GM23338 (cell line): ENCODE measurements at regions not wholly inside any gene's neighbourhood (a gene's known extent, or its start where the extent isn't known, plus 50 kb on each side); places are given as distances from the start of the nearest gene placed in this dataset.

Experiments
- ATAC-seq: fragments of 200-7000 bp; cut with Tn5 transposase; 3 replicates; pipeline ENCODE4 v1.9.1; 2020
- DNase-seq: peaks from one replicate; pipeline ENCODE4 v3.0.0-alpha.2; 2015; ENCODE audit warnings: low spot score
- H2AFZ ChIP-seq: fragments of 200-600 bp; sonication (generic); 2 replicates; pipeline ENCODE4 v1.8.0; 2016; ENCODE audit warnings: antibody characterized with exemption, mild to moderate bottlenecking, moderate library complexity
- H3F3A ChIP-seq: fragments of 200-600 bp; sonication (generic); replicated peaks from 2 replicates; pipeline ENCODE4 v1.8.0; 2017; ENCODE audit warnings: antibody characterized with exemption, mixed run types, low read depth
- H3K27ac ChIP-seq: fragments of 200-600 bp; sonication (generic); 2 replicates; pipeline ENCODE4 v1.6.1; 2016; ENCODE audit warnings: low read depth
- H3K27me3 ChIP-seq: fragments of 200-600 bp; sonication (generic); 2 replicates; pipeline ENCODE4 v1.8.0; 2016; ENCODE audit warnings: mild to moderate bottlenecking, mixed run types, moderate library complexity; ENCODE audit not compliant: insufficient read depth
- H3K36me3 ChIP-seq: fragments of 200-600 bp; sonication (generic); 2 replicates; pipeline ENCODE4 v1.8.0; 2016; ENCODE audit warnings: mild to moderate bottlenecking; ENCODE audit not compliant: insufficient read depth
- H3K4me1 ChIP-seq: fragments of 200-600 bp; sonication (generic); 2 replicates; pipeline ENCODE4 v1.8.0; 2016; ENCODE audit warnings: mild to moderate bottlenecking, moderate library complexity; ENCODE audit not compliant: insufficient read depth
- H3K4me2 ChIP-seq: fragments of 200-600 bp; sonication (generic); 2 replicates; pipeline ENCODE4 v1.7.1; 2017; ENCODE audit warnings: mixed run types
- H3K4me3 ChIP-seq: fragments of 200-600 bp; sonication (generic); 2 replicates; pipeline ENCODE4 v1.6.1; 2016; ENCODE audit warnings: mixed run types
- H3K79me2 ChIP-seq: fragments of 200-600 bp; sonication (generic); replicated peaks from 2 replicates; pipeline ENCODE4 v1.8.0; 2017; ENCODE audit warnings: mild to moderate bottlenecking; ENCODE audit not compliant: insufficient read depth
- H3K9me2 ChIP-seq: fragments of 200-600 bp; sonication (generic); 2 replicates; pipeline ENCODE4 v1.8.0; 2017; ENCODE audit not compliant: insufficient read depth
- H4K20me1 ChIP-seq: fragments of 200-600 bp; sonication (generic); replicated peaks from 2 replicates; pipeline ENCODE4 v1.8.0; 2017; ENCODE audit warnings: mild to moderate bottlenecking; ENCODE audit not compliant: insufficient read depth
- H3K27ac Mint-ChIP-seq: 2 replicates; pipeline ENCODE4 v1.8.0; 2020; ENCODE audit warnings: inconsistent platforms, mild to moderate bottlenecking, moderate library complexity, mixed read lengths
- H3K27me3 Mint-ChIP-seq: 3 replicates; pipeline ENCODE4 v1.8.0; 2022; ENCODE audit warnings: low read depth, mild to moderate bottlenecking, moderate library complexity, mixed read lengths, inconsistent platforms; ENCODE audit not compliant: insufficient read depth, poor library complexity
- H3K36me3 Mint-ChIP-seq: 3 replicates; pipeline ENCODE4 v1.8.0; 2021; ENCODE audit warnings: low read depth, mild to moderate bottlenecking, inconsistent platforms, moderate library complexity, mixed read lengths
- H3K4me1 Mint-ChIP-seq: 3 replicates; pipeline ENCODE4 v1.8.0; 2020; ENCODE audit warnings: mild to moderate bottlenecking, inconsistent platforms, mixed read lengths
- H3K4me3 Mint-ChIP-seq: 3 replicates; pipeline ENCODE4 v1.8.0; 2021; ENCODE audit warnings: moderate library complexity, mild to moderate bottlenecking, inconsistent platforms, mixed read lengths
- H3K9me3 Mint-ChIP-seq: 3 replicates; pipeline ENCODE4 v1.8.0; 2020; ENCODE audit warnings: moderate library complexity, mild to moderate bottlenecking, inconsistent platforms, mixed read lengths
- CREB1 ChIP-seq: fragments of 250-450 bp; sonication (Bioruptor Pico); IDR thresholded peaks from 2 replicates; pipeline ENCODE4 v1.5.0; 2020; ENCODE audit warnings: low read depth, mild to moderate bottlenecking, moderate library complexity
- CTCF ChIP-seq, 2 experiments: fragments of 200-600 bp in 1 of 2; sonication (generic) in 1 of 2; conservative IDR thresholded peaks; 2 replicates each; pipeline versions ENCODE4 v1.5.1 to v1.6.1; 2016 to 2017; ENCODE audit warnings: antibody characterized with exemption in 2 of 2, low read depth in 2 of 2, mild to moderate bottlenecking in 2 of 2, moderate library complexity in 1 of 2
- EZH2 ChIP-seq: fragments of 200-600 bp; sonication (generic); IDR thresholded peaks from one replicate; pipeline ENCODE4 v1.8.0; 2017; ENCODE audit warnings: antibody characterized with exemption, mild to moderate bottlenecking, low read depth; ENCODE audit not compliant: unreplicated experiment
- JUNB ChIP-seq: IDR thresholded peaks from one replicate; pipeline ENCODE4 v1.6.1; 2016; ENCODE audit warnings: antibody characterized with exemption; ENCODE audit not compliant: unreplicated experiment
- POLR2AphosphoS5 ChIP-seq: IDR thresholded peaks from 2 replicates; pipeline ENCODE4 v1.6.1; 2016; ENCODE audit warnings: antibody characterized with exemption, low read depth
- REST ChIP-seq: IDR thresholded peaks from one replicate; pipeline ENCODE4 v1.6.1; 2018; ENCODE audit warnings: antibody characterized with exemption; ENCODE audit not compliant: unreplicated experiment
- ZNF114 ChIP-seq: fragments of 250-450 bp; sonication (Bioruptor Pico); IDR thresholded peaks from 2 replicates; pipeline ENCODE4 v1.5.0; 2020; ENCODE audit warnings: mild to moderate bottlenecking, moderate library complexity
- ZNF331 ChIP-seq: fragments of 250-450 bp; sonication (Bioruptor Pico); IDR thresholded peaks from 2 replicates; pipeline ENCODE4 v1.5.0; 2020; ENCODE audit warnings: low read depth, mild to moderate bottlenecking, moderate library complexity

DNA sequence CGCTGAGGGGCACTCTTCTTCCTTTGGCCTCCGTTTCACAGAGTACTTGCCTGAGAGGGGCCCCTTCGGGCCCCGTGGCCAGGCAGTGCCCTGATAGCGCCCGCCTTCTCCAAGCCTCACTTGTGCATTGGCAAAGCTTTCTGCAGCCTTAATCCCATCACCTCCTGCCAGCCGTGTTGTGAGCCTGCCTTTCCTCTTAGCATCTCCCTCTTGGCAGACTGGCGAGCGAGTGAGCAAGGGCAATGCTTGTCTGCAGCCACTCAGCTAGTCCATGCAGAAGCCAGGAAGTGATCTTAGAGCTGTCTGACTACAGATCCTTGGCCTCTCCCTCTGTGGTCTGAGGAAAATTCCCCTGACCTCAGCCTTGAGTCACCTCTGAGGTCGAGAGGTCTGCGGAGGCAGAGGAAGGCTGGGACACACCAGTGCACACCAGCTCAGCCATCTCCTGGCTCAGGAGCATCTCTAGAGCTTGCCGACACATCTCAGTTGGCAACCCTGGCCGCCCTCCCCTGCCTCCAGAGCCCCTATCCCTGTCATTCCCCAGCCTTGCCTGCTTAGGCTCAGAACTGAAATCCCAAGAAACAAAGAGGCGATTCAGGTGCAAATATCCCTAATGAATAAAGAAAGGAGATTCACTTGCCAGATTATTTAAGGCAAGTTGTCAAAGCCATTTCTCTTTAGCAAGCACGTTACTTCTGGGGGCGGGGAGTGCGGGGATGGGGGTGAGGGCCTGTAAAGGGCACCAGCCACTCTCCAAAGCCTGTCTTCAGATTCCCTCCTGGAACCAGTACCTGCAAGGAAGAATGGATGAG is 143.5 kb upstream of the MAMLD1 start:
- Histone ChIP-seq H3K4me3 (peak overlapping the region; percentile 36; the same call in 1 of the 2 replicates), H3K4me2 (peak overlapping the region; percentile 71), H3K9me2 (no peaks in the 10 kb centered on the region), H4K20me1 (no peaks in the 10 kb centered on the region), H3K27me3 (peaks cover 49% of the 10 kb centered on the region), H3K4me1 (peaks cover 15% of the 10 kb centered on the region; the same call in 1 of the 2 replicates), H2AFZ (0 out of 2 replicates have a peak overlapping the region, but pooled peaks have one; percentile 56), H3K79me2 (no peaks in the 10 kb centered on the region), H3K36me3 (no peaks in the 10 kb centered on the region), H3F3A (no peaks in the 10 kb centered on the region), H3K27ac (no peak overlapping the region)
- Mint-ChIP-seq H3K36me3 (no peaks in the 10 kb centered on the region), H3K27me3 (peaks cover 22% of the 10 kb centered on the region), H3K4me1 (peaks cover 49% of the 10 kb centered on the region), H3K9me3 (no peaks in the 10 kb centered on the region), H3K27ac (no peak overlapping the region), H3K4me3 (peak overlapping the region; percentile 46; the same call in 2 of the 3 replicates)
- DNase-seq (peak; percentile 30), ATAC-seq (peak; percentile 87)
- TF ChIP-seq ZNF114 (CRISPR knock-in tag) (no peak), POLR2AphosphoS5 (no peak), ZNF331 (CRISPR knock-in tag) (no peak), EZH2 (no peak), CREB1 (CRISPR knock-in tag) (no peak), REST (no peak), JUNB (no peak), CTCF (conservative IDR thresholded peaks at IDR 0.05; ENCODE audit: low read depth in 2 of 2) (no peak)
